Left lung (tissue), 4 donors: ENCODE measurements at regions not wholly inside any gene's neighbourhood (a gene's known extent, or its start where the extent isn't known, plus 50 kb on each side); places are given as distances from the start of the nearest gene placed in this dataset.

ENCODE experiments used
- ATAC-seq: fragments of 200-7000 bp; cut with Tn5 transposase; one replicate; pipeline ENCODE4 v1.9.1; 2020; ENCODE audit warnings: moderate library complexity
- DNase-seq, 4 donors: peaks; one replicate each; pipeline ENCODE4 v3.0.0-alpha.2; 2013 to 2020
- H3K27ac ChIP-seq, 2 donors: fragments of 200-600 bp; sonication (generic) in 1 of 2; one replicate each; pipeline versions ENCODE4 v1.5.0 to v1.8.0; 2020 to 2021
- H3K27me3 ChIP-seq, 2 donors: fragments of 200-600 bp; sonication (generic) in 1 of 2; one replicate each; pipeline versions ENCODE4 v1.5.0 to v1.8.0; 2020 to 2021
- H3K36me3 ChIP-seq, 2 donors: fragments of 200-600 bp; sonication (generic) in 1 of 2; one replicate each; pipeline versions ENCODE4 v1.5.0 to v1.8.0; 2020 to 2021
- H3K4me1 ChIP-seq, 2 donors: fragments of 200-600 bp; one replicate each; pipeline ENCODE4 v1.8.0; 2021
- H3K4me3 ChIP-seq, 2 donors: fragments of 200-600 bp; sonication (generic) in 1 of 2; one replicate each; pipeline versions ENCODE4 v1.5.0 to v1.8.0; 2020 to 2021; ENCODE audit warnings: mild to moderate bottlenecking in 1 of 2
- H3K9me3 ChIP-seq, 2 donors: fragments of 200-600 bp; sonication (generic) in 1 of 2; one replicate each; pipeline versions ENCODE4 v1.5.0 to v1.8.0; 2020 to 2021
- intact Hi-C, 2 donors: fragments of 100-400 bp; cut with DNase I; formaldehyde crosslinking; loops; one replicate each; pipeline versions ENCODE4 v1.11.2 to v1.14.2; 2022
- TF ChIP-seq, protein P1 (sequence below), 2 donors: fragments of 200-600 bp; sonication (generic) in 1 of 2; IDR thresholded peaks; one replicate each; pipeline versions ENCODE4 v1.5.0 to v1.8.0; 2021; ENCODE audit warnings: antibody characterized with exemption in 2 of 2
- donor health status: DM: no; HTN: yes; CAD: no.
- donor health status: DM: no; HTN: no; CAD: no.

DNA sequence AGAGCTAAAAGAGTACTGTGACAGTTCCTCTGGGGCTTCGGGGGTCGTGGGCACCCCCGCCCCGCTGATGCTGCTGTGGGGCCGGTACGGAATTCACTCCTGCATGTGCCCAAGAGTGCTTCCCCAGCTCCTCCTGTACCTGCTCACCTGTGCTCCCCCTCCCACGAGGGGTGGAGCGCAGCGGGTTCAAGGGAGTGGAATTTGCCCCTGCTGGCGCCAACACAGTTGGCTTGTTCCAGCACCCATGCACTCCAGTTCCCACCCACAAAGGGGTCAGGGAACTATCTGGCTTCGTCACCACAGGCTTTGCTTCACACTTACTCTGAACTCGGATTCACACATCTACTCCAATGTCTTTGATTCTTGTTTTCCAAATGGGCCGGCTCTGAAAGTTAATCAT is 1086.9 kb upstream of the CDH6 start:
- Histone ChIP-seq H3K4me3 (no peak overlapping the region), H3K27ac (no peak overlapping the region), H3K27me3 (no peaks in the 10 kb centered on the region), H3K36me3 (no peaks in the 10 kb centered on the region), H3K4me1 (no peaks in the 10 kb centered on the region), H3K9me3 (peaks cover 0 to 3% of the 10 kb centered on the region in 2 donors)
- TF ChIP-seq, protein P1, sequence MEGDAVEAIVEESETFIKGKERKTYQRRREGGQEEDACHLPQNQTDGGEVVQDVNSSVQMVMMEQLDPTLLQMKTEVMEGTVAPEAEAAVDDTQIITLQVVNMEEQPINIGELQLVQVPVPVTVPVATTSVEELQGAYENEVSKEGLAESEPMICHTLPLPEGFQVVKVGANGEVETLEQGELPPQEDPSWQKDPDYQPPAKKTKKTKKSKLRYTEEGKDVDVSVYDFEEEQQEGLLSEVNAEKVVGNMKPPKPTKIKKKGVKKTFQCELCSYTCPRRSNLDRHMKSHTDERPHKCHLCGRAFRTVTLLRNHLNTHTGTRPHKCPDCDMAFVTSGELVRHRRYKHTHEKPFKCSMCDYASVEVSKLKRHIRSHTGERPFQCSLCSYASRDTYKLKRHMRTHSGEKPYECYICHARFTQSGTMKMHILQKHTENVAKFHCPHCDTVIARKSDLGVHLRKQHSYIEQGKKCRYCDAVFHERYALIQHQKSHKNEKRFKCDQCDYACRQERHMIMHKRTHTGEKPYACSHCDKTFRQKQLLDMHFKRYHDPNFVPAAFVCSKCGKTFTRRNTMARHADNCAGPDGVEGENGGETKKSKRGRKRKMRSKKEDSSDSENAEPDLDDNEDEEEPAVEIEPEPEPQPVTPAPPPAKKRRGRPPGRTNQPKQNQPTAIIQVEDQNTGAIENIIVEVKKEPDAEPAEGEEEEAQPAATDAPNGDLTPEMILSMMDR (IDR thresholded peaks at IDR 0.05) = no peak
- ATAC-seq = no peak
- intact Hi-C loops = no loop called here
- DNase-seq = peak in 1 of 4 donors; percentile 47

DNA sequence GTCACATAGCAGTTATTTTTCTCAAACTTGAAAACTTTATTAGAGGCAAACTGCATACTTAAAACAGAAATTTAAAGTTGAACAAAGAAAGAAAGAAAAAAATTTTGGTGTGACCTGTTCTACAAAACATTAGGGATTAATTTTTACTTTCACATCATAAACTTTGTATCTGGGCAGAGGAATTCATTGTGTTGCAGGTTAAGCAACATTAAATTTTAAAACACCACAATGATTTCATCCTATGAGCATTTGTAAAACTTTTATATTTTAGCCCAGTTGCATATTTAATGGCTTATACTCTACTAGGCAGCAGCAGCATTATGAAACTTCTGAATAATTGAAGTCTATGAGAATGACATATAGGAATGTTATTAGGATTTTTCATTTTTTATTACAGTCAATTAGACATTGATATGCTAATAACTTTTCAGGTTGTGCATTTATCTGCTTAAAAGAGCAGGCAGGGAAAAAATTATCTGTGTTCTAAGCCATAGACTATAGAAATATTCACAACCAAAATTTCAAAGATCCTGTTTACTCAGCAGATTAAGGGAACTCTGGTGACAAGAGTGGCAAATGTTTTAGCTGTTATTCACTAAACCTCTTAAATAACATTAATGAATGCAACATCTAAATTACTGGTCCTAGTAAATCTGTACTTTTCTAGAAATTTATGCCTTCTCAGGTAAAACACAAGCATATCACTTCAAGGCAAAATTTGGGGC is 1088.5 kb upstream of the CDH6 start:
- no peak for ATAC-seq
- no peaks in the 10 kb centered on the region for H3K36me3 ChIP-seq
- TF ChIP-seq, protein P1 (IDR thresholded peaks at IDR 0.05) = no peak
- peaks cover 0 to 3% of the 10 kb centered on the region in 2 donors for H3K9me3 ChIP-seq
- intact Hi-C loops = no loop called here
- no peak overlapping the region for H3K4me3 ChIP-seq
- H3K4me1 ChIP-seq = no peaks in the 10 kb centered on the region
- H3K27me3 ChIP-seq = no peaks in the 10 kb centered on the region
- DNase-seq = no peak
- no peak overlapping the region for H3K27ac ChIP-seq

- Histone ChIP-seq H3K4me3 (no peak overlapping the region), H3K4me1 (no peaks in the 10 kb centered on the region), H3K27me3 (no peaks in the 10 kb centered on the region), H3K9me3 (peaks cover 0 to 3% of the 10 kb centered on the region in 2 donors), H3K27ac (no peak overlapping the region), H3K36me3 (no peaks in the 10 kb centered on the region)
- TF ChIP-seq, protein P1 (IDR thresholded peaks at IDR 0.05) = no peak
- no peak for DNase-seq
- intact Hi-C loops = no loop called here
- ATAC-seq = no peak
Observed at GRCh38 chr5:30103452-30104202, 1089.9 kb upstream of the CDH6 start.

DNA sequence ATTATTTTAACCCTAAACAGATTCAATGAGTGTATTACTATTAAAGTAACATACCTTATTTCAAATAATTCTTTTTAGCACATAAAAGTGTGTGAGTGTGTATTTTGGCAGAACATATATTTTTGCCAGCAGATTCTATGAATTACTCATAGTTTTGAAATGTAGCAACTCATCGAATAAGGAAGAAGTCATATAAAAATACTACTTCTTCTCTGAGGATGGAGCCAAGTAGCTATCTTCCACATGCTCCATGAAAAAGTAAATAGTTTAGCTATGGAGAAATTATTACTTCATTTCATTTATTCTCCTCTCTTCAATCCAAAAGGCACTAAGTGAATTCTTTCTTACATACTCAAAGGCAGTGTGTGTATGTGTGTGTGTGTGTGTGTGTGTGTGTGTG is 1090.4 kb upstream of the CDH6 start:
- TF ChIP-seq, protein P1 (IDR thresholded peaks at IDR 0.05) = no peak
- intact Hi-C loops = no loop called here
- no peak for ATAC-seq

GRCh38 chr5:30102185-30102584 is 1091.3 kb upstream of the CDH6 start:
- Histone ChIP-seq H3K27me3 (no peaks in the 10 kb centered on the region), H3K36me3 (no peaks in the 10 kb centered on the region), H3K4me3 (no peak overlapping the region), H3K4me1 (no peaks in the 10 kb centered on the region), H3K9me3 (peaks cover 0 to 3% of the 10 kb centered on the region in 2 donors), H3K27ac (no peak overlapping the region)
- ATAC-seq (no peak), DNase-seq (no peak)
- intact Hi-C loops = no loop called here
- TF ChIP-seq, protein P1 (IDR thresholded peaks at IDR 0.05) = no peak

More for the DNA sequence above, 1090.4 kb upstream of the CDH6 start:
- no peak for DNase-seq
- Histone ChIP-seq H3K27ac (no peak overlapping the region), H3K4me1 (no peaks in the 10 kb centered on the region), H3K4me3 (no peak overlapping the region), H3K27me3 (no peaks in the 10 kb centered on the region), H3K36me3 (no peaks in the 10 kb centered on the region), H3K9me3 (peaks cover 0 to 3% of the 10 kb centered on the region in 2 donors)
